ENCODE measurements at regions not wholly inside any gene's neighbourhood (a gene's known extent, or its start where the extent isn't known, plus 50 kb on each side); places are given as distances from the start of the nearest gene placed in this dataset.

DNA sequence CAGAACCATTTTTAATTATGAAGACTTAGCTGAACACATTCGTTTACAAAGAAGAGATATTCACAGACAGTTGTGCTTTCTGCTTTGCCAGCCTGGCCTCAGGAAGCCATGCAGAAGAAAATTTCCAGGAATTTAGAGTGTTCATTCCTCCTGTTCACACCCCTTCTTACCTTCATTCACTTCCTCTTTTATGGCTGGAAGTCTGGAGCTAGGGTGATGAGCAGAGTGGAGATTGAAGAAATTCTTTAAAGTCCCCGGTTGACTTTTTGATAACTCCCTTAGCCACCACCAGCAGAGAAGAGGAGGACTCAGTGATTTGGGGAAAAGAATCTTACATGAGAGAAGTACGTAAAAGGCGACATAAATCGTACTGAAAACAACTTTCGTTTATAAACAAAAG is 263.6 kb upstream of the TSHZ3 start:
- no peak overlapping the region for H2AK9ac ChIP-seq (replicated peaks; ENCODE audit: low read depth, low read length, poor library complexity)
- no peak overlapping the region for H4K5ac ChIP-seq (ENCODE audit: low read depth, low read length)
- H2AK5ac ChIP-seq (ENCODE audit: low read depth, low read length) = no peak overlapping the region
- dilution Hi-C loops (cut with HindIII; ENCODE audit: low sequenced_read_pairs, unreplicated experiment) = no loop called here
- H3K56ac ChIP-seq (ENCODE audit: extremely low read depth, insufficient read depth, low read length) = no peak overlapping the region
- intact Hi-C loops (cut with micrococcal nuclease) = no loop called here
- no peak overlapping the region for H2BK120ac ChIP-seq (ENCODE audit: low read depth, low read length)
- no peaks in the 10 kb centered on the region for H3K9me1 ChIP-seq (ENCODE audit: insufficient read depth, low read length)
- H2BK20ac ChIP-seq (ENCODE audit: low read depth, low read length) = no peak overlapping the region
- no CpG with 5 or more reads among the region's 6 CpGs for WGBS, 2 experiments (ENCODE audit: extremely low coverage in 2 of 2, insufficient read length in 1 of 2)
- H3K79me1 ChIP-seq (ENCODE audit: low read depth in 1 of 2, low read length in 2 of 2) = no peaks in the 10 kb centered on the region
- no peak overlapping the region for H3K23ac ChIP-seq (ENCODE audit: low read depth, low read length)
- H4K91ac ChIP-seq (ENCODE audit: insufficient read depth, low read depth, low read length) = no peak overlapping the region
- H3K27me3 ChIP-seq (ENCODE audit: control insufficient read depth, insufficient read depth, low read length) = no peaks in the 10 kb centered on the region
- no peak overlapping the region for H3K27ac ChIP-seq (ENCODE audit: insufficient read depth, low read length)
- no peak overlapping the region for H4K8ac ChIP-seq (ENCODE audit: low read depth in 2 of 2, low read length in 2 of 2)
- H2BK15ac ChIP-seq (ENCODE audit: low read depth, low read length) = no peak overlapping the region
- H3K36me3 ChIP-seq (ENCODE audit: control insufficient read depth, insufficient read depth, low read length) = no peaks in the 10 kb centered on the region
- H3K14ac ChIP-seq (replicated peaks; ENCODE audit: low read depth, low read length) = no peak overlapping the region
- no peak overlapping the region for H3K4me3 ChIP-seq (ENCODE audit: insufficient read depth, low read depth, low read length)
- no TSS peak for BruUV-seq (replicated peaks)
- H2BK5ac ChIP-seq (ENCODE audit: low read depth, low read length, poor library complexity, severe bottlenecking) = no peak overlapping the region
- no peaks in the 10 kb centered on the region for H3K9me3 ChIP-seq (ENCODE audit: control insufficient read depth, insufficient read depth, low read length)
- DNase-seq (no peak), ATAC-seq (ENCODE audit: low read depth) (no peak)
- in situ Hi-C loops (cut with MboI; ENCODE audit: low sequenced_read_pairs) = no loop called here
- no peak overlapping the region for H3K9ac ChIP-seq (ENCODE audit: low read depth, low read length)
- no peak for TF ChIP-seq BHLHE40 (IDR thresholded peaks at IDR 0.05; ENCODE audit: low read depth, low read length)
- no peak for TF ChIP-seq FOS (IDR thresholded peaks at IDR 0.05; ENCODE audit: low read depth, low read length)
- TF ChIP-seq MAFK (IDR thresholded peaks at IDR 0.05; ENCODE audit: low read depth, low read length) = no peak
- TF ChIP-seq, protein P1, sequence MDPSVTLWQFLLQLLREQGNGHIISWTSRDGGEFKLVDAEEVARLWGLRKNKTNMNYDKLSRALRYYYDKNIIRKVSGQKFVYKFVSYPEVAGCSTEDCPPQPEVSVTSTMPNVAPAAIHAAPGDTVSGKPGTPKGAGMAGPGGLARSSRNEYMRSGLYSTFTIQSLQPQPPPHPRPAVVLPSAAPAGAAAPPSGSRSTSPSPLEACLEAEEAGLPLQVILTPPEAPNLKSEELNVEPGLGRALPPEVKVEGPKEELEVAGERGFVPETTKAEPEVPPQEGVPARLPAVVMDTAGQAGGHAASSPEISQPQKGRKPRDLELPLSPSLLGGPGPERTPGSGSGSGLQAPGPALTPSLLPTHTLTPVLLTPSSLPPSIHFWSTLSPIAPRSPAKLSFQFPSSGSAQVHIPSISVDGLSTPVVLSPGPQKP (IDR thresholded peaks at IDR 0.05; ENCODE audit: borderline replicate concordance, low read depth, low read length) = no peak
- no peak for TF ChIP-seq NFE2L2 (IDR thresholded peaks at IDR 0.05; ENCODE audit: low read depth, low read length)
- TF ChIP-seq, protein P2, sequence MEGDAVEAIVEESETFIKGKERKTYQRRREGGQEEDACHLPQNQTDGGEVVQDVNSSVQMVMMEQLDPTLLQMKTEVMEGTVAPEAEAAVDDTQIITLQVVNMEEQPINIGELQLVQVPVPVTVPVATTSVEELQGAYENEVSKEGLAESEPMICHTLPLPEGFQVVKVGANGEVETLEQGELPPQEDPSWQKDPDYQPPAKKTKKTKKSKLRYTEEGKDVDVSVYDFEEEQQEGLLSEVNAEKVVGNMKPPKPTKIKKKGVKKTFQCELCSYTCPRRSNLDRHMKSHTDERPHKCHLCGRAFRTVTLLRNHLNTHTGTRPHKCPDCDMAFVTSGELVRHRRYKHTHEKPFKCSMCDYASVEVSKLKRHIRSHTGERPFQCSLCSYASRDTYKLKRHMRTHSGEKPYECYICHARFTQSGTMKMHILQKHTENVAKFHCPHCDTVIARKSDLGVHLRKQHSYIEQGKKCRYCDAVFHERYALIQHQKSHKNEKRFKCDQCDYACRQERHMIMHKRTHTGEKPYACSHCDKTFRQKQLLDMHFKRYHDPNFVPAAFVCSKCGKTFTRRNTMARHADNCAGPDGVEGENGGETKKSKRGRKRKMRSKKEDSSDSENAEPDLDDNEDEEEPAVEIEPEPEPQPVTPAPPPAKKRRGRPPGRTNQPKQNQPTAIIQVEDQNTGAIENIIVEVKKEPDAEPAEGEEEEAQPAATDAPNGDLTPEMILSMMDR (conservative IDR thresholded peaks at IDR 0.05; ENCODE audit: low read depth, low read length) = no peak
- TF ChIP-seq, protein P3, sequence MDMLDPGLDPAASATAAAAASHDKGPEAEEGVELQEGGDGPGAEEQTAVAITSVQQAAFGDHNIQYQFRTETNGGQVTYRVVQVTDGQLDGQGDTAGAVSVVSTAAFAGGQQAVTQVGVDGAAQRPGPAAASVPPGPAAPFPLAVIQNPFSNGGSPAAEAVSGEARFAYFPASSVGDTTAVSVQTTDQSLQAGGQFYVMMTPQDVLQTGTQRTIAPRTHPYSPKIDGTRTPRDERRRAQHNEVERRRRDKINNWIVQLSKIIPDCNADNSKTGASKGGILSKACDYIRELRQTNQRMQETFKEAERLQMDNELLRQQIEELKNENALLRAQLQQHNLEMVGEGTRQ (IDR thresholded peaks at IDR 0.05; ENCODE audit: low read depth, low read length) = no peak
- no peak for TF ChIP-seq RCOR1 (IDR thresholded peaks at IDR 0.05; ENCODE audit: insufficient replicate concordance, low read length)
- no peak for TF ChIP-seq POLR2A (IDR thresholded peaks at IDR 0.05; ENCODE audit: low read depth, low read length)
- TF ChIP-seq SMC3 (IDR thresholded peaks at IDR 0.05; ENCODE audit: low read depth, low read length) = no peak
- TF ChIP-seq CHD1 (IDR thresholded peaks at IDR 0.05; ENCODE audit: low read depth, low read length) = no peak
- TF ChIP-seq MAZ (IDR thresholded peaks at IDR 0.05; ENCODE audit: borderline replicate concordance, low read depth, low read length) = no peak
- no peak for TF ChIP-seq MXI1 (IDR thresholded peaks at IDR 0.05; ENCODE audit: borderline replicate concordance, low read depth, low read length)
- TF ChIP-seq CEBPB (IDR thresholded peaks at IDR 0.05; ENCODE audit: low read depth, low read length) = no peak
- no peak for TF ChIP-seq RFX5 (IDR thresholded peaks at IDR 0.05; ENCODE audit: low read depth, low read length)
- TF ChIP-seq RAD21 (IDR thresholded peaks at IDR 0.05; ENCODE audit: low read length) = no peak
- H3K4me1 ChIP-seq (ENCODE audit: control insufficient read depth, insufficient read depth, low read length) = no peaks in the 10 kb centered on the region
- POLR2A ChIA-PET (ENCODE audit: unreplicated experiment) = no interaction called here
- H3K4me2 ChIP-seq (ENCODE audit: low read depth, low read length) = no peak overlapping the region
- CTCF ChIA-PET = no interaction called here
- no peaks in the 10 kb centered on the region for H4K20me1 ChIP-seq (ENCODE audit: insufficient read depth, low read length)
- H3K4ac ChIP-seq (ENCODE audit: low read depth, low read length) = no peak overlapping the region
- H3K18ac ChIP-seq (ENCODE audit: low read depth, low read length) = no peak overlapping the region
- H2AFZ ChIP-seq (replicated peaks; ENCODE audit: low read length, poor library complexity) = no peak overlapping the region

Measured in IMR-90 (cell line).